ENCODE measurements at regions not wholly inside any gene's neighbourhood (a gene's known extent, or its start where the extent isn't known, plus 50 kb on each side); places are given as distances from the start of the nearest gene placed in this dataset.
"Not testable (repeated sequence)": the region's sequence is repeated elsewhere in the genome, so short reads cannot be mapped to it uniquely, and the experiment has no call there.

DNA sequence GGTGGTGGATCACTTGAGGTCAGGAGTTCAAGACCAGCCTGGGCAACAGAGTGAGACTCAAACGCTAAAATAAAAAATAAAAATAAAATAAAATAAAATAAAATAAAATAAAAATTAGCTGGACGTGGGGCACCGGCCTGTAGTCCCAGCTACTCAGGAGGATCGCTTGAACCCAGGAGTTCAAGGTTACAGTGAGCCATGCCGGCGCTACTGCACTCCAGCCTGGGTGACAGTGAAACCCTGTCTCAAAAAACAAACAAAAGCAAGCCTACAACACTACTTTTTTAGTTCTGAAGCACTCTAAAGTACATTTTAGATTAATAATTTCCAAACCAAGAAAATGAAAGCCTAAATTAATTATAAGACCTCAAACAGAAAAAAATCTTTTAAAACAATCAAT lies 56.2 kb upstream of the ZSCAN2 start:
- DNase-seq (ENCODE audit: low read depth in 2 of 2): not testable (repeated sequence)

DNA sequence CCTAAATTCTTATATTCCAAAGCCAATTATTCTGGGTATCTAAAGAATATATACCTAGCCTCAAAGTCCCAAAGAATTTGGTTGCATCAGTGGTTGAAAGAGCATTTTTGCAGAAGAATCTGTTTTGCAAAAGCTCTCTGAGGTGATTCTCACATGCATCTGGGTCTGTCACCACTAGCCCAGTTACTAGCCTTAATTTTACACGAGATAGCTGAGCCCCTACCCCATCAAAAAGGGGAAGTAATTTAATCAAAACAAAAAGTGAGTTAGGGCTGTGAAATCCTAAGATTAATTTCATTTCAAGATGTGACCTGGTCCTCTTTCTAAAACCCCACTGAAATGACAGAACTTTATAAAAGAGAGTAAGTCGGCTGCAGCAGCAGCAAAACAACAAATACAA lies 53.7 kb upstream of the ZSCAN2 start:
- not testable (repeated sequence) for DNase-seq (ENCODE audit: low read depth in 2 of 2)

DNA sequence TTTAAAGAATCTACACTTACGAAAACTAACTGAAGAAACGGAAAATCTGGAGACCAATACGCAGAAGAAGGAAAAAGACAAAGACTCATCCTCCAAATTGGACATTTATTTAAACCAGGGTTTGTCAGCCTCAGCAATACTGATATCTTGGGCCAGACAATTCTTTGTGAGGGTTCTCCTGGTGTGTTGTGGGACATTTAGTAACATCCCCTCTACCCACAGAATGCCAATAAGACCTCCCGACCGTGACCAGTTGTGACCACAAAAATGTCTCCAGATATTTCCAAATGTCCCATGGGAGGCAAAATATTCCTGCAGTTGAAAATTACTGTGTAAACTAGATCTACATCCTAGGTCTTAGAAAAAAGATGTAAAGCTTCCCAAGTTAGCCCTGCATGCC lies 50.3 kb upstream of the ZSCAN2 start:
- DNase-seq (ENCODE audit: low read depth in 2 of 2): not testable (repeated sequence)

All from activated CD4-positive, alpha-beta T cell treated with anti-CD3 and anti-CD28 coated beads for 24 hours (primary cell).